Activated CD4-positive, alpha-beta T cell treated with anti-CD3 and anti-CD28 coated beads for 1 hour (primary cell): ENCODE measurements at regions not wholly inside any gene's neighbourhood (a gene's known extent, or its start where the extent isn't known, plus 50 kb on each side); places are given as distances from the start of the nearest gene placed in this dataset.
"Not testable (repeated sequence)": the region's sequence is repeated elsewhere in the genome, so short reads cannot be mapped to it uniquely, and the experiment has no call there.

ENCODE experiments used
- DNase-seq: peaks from one replicate; pipeline ENCODE4 v3.0.0-alpha.2; 2020

DNA sequence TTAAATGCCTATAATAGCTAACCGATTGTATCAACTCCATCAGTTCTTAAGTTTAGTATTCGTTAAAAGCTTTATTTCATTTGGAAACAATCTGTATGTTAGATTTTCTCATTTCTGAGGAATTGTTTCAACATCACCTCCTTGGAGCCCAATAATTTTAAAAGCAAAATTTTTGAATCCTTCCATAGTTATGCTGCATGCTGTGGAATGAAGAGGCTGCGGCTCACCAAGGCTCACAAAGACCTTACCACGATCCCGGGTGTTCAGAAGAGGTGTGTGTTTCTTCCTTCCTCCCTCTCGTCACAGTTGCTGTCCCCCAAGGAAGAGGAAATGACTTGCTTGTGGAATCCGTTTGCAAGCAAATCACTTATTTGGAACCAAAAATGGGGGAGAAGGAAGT, 143.8 kb downstream of the FGF1 start:
- no peak for DNase-seq

DNA sequence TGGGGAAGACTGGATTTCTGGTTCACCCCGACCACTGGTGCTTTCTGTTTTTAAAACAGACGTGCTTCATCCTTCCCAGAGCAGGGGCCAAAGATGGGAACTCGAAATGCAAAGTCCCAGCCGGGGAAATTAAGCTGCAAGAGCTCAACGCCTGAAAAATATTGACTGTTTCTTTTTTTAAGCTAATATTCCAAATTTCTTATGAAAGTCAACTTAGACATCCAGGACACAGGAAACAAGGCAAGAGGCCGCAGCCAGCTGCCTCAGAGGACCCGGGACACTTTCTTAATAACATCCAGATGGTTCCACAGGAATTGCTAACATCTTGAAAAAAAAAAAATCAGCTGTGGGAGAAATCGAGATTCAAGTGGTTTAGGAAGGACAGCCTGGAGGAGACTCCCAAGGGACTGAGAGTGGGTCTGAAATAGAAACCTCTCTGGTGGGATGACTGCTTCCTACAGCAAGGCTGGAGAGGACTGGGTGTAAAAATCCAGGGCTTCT, 144.9 kb downstream of the FGF1 start:
- DNase-seq: no peak

DNA sequence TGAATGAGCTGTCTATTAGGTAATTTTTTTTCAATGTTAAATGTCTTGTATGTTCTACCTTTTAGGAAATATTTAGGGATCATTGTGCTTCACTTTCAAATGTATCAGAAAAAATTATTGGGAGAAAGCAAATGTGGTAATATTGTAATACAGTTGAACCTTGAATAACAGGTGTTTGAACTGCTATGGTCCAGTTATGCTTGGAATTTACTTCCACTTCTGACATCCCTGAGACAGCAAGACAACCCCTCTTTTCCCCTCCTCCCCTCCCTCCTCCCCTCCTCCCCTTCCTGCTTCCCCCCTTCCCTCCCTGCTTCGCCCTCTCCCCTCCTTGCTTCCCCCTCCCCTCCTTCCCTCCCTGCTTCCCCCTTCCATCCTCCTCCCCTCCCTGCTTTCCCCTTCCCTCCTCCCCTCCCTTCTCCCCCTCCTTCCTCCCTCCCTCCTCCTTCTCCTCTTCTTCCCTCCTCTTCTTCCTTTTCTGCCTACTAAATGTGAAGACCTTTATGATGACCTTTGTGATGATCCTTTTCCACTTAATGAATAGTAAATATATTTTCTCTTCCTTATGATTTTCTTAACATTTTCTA, 146.6 kb downstream of the FGF1 start:
- DNase-seq: no peak

DNA sequence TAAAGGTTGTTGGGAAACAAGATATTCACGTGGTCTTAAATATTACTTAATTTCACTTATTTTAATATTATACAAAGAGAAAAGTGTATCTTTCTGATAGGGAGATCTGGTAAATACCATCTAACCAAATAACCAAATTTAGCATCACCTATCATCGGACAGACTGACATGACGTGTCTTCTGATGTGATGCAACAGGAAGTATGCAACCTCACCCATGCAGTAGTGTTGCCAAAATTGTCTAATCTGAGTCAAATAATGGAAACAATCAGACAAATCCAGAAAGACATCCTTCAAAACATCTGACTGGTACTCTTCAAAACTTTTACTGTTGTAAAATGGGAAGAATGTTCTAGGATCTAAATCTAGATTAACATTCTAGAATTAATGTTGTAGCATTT, 148.0 kb downstream of the FGF1 start:
- no peak for DNase-seq

DNA sequence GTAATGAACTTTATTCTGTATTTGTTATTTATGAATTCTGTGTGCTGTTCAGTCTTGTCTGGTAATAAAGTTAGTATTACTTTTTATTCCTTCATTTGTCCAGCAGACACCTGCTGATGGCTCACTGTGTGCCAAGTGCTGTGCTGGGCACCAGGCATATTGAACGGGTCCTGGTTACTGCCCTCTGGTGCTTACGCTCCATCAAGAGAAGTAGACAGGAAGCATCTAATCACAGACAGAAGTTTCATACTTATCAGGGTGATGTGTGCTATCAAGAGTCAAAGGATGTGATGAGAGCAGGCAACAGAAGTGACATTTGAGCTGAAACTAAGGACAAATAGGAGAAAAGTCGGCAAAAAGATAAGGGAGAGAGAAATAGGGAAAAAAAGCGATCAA, 153.1 kb downstream of the FGF1 start:
- no peak for DNase-seq

DNA sequence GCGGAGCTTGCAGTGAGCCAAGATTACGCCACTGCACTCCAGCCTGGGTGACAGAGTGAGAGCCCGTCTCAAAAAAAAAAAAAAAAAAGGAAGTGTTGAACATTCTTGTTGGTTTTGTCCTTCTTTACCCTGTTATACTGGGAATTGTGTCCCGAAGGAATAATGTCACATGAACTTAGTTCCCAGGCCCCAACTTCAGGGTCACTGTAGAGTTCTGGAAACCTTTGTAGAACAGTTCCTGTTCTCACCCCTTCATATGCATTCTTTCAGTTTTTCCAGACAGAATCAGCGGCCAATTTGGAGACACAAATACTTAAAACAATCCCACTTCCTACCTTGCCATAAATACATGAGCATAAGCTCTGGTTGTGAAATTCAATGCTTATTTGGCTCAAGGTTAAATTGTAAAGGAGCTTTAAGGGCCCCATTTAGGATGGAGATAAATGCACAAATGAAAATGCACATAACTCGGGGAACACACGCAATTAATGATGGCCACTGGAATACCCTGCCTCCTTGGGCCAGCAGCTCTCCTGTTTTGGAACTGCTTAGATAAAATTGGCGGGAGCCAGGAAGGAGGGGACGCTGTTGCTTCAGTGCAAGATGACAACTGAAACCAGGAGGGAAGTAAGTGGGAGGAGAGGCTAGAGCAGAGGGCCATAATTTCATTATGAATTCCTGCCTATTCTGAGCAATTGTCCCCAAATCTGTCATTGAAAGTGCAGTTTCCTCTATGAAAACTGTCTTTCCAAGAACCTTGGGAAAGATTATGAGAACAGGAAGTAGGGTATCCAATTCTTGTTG, 153.7 kb downstream of the FGF1 start:
- DNase-seq: no peak

DNA sequence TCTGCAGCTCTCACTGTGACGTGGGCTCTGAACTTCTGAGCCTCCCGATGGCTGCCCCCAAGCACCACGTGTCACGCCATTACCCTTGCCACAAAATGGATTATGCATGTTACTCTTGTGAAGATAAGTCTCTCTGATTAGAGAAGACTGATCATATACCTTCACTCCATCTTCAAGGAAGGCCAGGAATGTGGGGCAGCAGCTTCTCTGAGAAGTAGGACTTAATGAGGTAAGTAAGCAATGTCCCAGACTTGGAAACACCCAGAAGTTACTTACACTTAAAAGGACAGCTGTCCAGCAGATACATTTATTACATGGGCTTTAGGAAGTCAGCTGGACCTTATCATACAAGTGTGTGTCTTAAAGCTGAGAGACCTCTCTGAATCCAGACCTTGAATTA, 155.0 kb downstream of the FGF1 start:
- DNase-seq: no peak

DNA sequence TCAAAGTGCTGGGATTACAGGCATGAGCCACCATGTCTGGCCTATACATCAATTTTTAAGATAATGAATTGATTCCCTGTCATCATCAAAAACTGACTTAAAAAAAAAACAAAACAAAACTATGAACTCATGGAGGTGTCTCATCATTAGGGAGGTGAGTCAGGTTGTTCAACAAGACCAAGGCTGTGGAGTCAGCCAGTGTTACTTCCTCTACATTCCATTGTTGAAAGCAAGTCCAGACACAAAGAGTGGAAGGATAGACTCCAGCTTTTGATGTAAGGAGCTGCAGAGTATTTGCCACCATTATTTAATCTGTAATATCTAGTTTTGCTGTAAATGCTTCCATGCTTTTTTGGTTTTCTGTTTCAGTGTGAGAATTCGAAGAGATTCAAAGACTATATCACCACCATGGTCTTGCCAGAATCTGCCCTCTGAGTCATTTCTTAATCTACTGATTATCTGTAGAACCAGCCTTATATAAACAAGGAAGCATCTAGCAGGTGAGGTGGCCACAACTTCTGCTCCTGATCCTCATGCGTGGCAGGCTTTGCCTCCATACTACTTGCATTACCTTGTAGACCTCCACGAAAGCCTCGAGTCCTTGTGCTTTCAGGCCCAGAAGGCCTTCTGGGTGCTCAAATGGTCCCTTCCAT, 156.1 kb downstream of the FGF1 start:
- DNase-seq: no peak

DNA sequence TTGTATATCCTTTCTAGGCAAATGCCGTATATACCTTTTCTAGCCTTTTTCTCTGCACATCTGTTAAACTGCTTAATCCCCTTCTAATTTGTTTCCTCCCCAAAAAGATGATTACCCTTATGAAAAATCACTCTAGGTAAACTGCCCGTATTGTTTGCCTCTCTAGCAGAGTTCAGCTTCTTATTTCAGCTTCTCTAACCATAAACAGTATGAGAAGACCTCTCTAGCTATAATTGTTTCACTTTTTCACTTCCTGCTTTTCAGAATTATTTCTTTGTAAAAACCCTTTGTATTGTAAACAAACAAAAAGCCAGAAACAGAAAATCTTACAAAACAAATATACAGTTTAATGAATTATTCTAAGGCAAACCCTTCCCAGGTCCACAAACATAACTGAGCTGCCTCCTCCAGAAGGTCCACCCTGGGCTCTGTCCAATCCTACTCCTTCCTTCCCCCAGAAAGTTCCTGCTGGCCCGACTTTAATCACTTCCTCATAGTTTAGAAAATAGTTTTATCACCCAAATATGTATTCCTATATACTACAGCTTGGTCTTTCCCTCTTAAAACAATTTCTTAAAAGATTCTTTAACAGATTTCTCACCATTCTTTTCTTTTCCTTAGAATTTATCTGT, 158.1 kb downstream of the FGF1 start:
- no peak for DNase-seq

DNA sequence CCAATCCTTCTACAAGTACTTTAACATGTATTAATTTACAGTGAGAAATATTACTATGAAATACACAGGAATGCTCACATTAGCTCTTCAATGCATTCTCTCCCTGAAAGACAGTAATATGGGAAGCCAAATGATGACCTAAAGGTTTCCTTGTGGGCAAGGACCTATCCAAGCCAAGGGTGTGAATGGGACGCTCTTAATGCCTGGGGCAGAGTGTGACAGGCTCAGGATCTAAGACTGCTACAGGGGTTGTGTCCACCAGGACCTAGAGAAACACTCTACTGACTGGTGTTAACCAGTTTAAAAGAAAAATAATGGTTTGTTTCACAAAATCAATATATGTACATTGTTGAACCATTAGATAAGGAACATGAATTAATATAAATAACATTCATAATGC, 158.7 kb downstream of the FGF1 start:
- no peak for DNase-seq

DNA sequence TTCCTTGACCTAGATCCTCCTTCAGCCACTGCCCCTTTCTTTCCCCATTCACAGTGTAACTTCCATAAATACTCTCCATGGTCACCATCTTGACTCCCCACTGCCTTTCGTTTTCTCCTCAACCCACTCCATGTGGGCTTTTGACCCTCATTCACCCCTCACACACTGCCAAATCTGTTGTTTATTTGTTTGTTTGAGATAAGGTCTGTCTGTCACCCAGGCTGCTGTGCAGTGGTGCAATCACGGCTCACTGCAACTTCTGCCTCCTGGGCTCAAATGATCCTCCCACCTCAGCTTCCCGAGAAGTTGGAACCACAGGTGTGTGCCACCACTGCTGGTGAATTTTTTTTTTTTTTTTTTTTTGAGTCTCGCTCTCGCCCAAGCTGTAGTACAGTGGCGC, 162.9 kb downstream of the FGF1 start:
- DNase-seq: no peak

DNA sequence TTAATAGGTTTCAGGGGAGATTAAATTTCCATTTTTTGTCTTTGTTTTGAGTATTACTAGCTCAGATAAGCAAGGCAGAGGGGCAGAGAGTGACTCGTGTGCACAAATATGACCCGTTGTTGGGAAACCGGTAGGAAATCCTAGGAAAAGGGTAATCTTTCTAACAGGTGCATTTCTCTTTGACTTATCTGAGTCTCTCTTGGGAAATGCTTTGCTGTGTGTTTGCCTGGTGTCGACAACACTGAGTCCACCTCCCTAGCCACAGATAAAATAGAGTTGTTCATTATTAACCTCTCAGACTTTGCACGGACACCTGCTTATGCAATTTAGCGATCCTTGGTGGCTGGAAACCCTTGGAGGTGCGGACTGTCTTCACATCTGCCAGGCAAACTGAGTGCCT, 164.2 kb downstream of the FGF1 start:
- DNase-seq: no peak

DNA sequence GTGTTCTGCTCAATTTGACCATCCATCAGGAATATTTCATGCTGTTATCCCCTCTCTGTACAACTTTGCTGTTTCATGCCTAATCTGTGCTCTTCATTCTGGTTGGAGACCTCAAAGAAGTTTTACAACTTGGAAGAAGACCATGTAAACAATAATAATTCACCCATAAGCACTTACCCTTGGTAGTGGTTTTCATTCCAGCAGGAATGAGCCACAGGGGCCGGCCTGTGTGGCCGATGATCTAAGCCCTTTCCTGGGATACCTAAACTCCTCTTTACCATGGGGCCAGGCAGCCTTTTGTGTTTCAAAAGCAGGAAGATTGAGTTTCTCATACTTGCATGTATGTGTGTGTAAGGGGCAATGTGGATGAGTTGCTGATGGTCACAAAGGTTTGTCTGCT, 165.0 kb downstream of the FGF1 start:
- DNase-seq: no peak

DNA sequence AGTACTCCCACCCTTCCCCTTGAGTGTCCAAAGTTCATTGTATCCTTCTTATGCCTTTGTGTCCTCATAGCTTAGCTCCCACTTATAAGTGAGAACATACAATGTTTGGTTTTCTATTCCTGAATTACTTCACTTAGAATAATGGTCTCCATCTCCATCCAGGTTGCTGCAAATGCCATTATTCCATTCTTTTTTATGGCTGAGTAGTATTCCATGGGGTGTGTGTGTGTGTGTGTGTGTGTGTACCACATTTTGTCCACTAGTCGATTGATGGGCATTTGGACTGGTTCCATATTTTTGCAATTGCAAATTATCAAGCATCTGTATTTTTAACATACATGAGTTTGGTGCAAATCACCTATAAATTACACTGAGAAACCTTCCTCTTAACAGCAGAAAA, 166.0 kb downstream of the FGF1 start:
- not testable (repeated sequence) for DNase-seq

DNA sequence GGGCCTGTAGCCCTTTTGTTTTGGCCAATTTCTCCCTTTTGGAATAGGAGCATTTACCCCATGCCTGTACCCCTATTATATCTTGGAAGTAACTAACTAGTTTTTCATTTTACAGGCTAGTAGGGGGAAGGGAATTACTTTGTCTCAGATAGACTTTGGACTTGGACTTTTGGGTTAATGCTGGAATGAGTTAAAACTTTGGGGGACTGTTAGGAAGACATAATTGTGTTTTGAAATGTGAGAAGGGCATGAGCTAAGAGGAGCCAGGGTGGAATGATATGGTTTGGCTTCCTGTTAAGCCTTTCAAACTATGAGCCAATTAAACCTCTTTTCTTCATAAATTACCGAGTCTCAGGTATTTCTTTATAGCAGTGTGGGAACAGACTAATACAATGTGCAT, 168.1 kb downstream of the FGF1 start:
- DNase-seq: no peak

DNA sequence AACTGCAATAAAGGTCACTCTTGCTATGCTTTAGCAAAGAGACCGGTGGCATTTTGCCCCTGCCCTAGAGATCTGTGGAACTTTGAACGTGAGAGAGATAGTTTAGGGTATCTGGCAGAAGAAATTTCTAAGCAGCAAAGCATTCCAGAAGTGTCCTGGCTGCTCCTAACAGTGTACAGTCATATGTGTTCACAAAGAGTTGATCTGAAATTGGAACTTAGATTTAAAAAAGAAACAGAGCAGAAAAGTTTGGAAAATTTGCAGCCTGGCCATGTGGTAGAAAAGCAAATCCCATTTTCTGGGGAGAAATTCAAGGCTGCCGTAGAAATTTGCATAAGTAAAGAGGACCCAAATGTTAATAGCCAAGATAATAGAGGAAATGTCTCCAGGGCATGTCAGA, 169.2 kb downstream of the FGF1 start:
- DNase-seq: no peak

DNA sequence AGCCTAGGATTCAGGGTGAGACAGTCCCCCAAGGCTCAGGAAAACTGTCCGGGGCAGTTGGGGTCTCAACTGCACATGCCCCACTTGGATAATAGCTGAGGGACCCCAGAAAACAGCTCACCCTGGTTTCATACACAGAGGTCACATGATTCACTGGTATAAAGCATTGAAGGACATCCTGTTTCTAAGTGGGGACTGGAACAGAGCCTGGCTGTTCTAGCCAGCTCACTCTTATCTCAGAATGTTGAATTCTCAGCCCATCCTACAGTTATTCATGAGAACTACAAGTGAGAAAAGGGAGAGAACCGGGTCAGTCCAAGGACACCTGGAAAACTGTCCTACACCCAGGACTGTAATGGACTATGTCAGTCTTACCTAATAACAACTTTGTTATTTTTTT, 170.9 kb downstream of the FGF1 start:
- DNase-seq: no peak

DNA sequence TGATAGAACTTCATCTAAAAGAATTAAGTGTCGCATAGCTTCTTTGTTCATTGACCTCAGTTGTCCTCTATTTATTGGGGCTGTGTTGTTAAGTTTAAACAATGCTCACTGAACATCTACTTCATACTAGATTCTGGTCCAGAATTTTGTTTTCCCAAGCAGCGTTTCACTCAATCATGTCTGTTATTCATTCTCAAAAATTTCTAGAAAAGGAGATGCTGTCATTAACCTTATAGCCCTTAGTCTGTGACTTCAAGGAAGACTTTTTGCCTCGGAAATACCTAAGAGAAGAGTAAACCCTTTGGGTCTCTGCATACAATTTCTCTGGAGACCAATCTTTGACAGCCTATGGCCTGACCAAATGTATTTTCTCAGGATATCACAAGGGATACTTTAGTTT, 171.7 kb downstream of the FGF1 start:
- no peak for DNase-seq

DNA sequence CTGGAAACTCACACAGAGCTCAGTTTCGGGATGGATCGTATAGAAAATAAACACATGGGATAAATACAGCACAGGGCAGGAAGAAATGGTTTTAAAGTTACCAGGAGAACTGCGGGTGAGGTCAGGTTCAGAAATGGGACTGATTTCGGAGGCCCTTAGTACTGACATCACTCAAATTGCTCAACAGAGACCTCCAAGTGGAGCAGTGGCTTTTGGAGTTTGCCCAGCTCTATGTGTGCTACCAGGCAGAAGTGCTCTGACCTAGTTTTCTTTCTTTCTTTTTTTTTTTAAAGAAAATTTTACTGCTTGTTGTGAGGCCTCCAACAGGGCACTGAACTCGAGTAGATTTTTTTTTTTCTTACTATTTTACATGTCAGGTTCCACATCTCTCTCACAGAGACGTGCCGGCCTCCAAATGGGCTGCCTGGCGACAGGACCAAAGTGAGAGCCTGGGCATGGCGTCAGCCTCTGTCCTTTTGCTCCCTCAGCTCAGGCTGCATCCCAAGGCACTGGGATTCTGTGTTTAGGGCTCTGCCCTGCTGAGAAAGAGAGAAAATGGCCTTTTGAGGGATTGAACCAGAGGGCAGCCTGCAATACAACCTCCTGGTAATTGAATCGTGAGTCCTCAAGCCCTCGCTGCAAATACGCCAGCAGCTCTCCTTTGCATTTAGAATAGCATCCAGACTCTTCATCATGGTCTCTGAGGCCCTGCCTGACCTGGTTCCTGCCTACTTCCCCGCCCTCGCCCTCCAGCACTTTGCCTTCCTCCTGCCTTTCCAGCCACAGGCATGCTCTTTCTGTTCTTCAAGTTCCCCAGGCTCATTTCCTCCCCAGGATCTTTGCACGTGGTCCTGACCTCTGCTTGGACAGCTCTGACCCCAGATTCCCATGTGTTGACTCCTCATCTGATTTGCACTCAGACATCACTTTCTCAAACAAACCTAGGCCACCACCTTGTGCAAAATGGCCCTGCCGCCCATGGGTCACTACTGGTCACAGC, 173.5 kb downstream of the FGF1 start:
- no peak for DNase-seq

DNA sequence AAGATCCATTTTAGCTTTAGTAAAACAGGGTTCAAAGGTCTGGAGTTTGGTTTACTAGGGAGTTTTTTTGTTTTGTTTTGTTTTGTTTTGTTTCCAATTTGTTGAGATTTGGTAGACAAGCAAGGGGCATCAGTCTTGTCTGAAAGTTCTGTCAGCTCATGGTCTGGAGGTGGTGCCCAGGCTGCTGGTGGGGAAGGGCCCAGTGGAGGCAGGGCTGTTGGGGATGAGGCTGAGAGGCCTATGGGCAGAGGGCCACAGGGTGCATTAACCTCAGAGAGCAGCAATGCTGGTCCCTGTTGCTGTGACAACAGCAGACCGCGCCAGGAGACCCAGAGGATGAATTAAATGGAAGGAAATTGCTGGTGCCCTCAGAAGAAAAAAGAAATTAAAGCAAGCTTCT, 174.5 kb downstream of the FGF1 start:
- DNase-seq: no peak

DNA sequence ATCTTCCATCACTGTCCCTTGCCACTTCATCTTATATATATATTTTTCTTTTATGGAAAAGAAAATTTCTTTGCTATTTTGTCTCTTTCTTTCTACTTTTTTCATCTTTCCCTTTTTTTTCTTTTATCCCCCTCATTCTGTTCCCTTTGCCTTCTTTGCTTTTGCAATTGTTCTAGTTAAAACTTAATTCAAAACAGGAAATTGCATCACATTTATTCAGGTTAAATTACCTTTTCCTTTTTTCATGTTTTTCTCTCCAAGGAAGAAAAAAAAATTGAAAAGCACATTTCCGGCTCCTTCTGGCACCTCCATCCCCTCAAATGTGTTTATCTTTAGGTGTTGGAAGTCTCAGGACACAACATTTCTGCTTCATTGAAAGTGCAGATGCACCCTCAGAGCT, 176.9 kb downstream of the FGF1 start:
- no peak for DNase-seq

DNA sequence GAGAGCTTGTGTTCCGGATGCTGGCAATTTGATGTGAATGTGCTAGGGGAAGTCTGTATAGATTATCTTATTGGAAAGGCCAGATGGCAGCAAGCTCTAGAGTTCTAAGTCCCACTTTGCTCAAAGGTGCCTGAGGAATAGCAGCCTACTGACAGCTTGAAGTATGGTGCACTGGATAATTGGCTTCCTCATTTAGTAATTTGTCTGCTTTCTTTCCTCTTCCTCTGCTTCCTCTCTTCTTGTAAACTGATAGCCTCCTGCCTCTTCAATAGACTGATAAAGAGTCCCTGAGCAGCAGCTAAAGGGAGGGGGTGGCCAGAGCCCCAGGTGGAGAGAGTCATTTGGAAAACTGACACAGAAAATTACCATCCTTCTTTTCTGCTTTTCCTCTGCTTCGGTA, 177.3 kb downstream of the FGF1 start:
- DNase-seq: no peak
